GM12878 (cell line): ENCODE measurements at regions not wholly inside any gene's neighbourhood (a gene's known extent, or its start where the extent isn't known, plus 50 kb on each side); places are given as distances from the start of the nearest gene placed in this dataset.

Experiments used
- ATAC-seq: fragments of 200-7000 bp; cut with Tn5 transposase; 3 replicates; pipeline ENCODE4 v1.9.1; 2020; ENCODE audit warnings: mild to moderate bottlenecking, moderate library complexity
- BruUV-seq: library from RNA; stranded (reverse); fragments of 400-500 nt; replicated peaks from 2 replicates; lab custom pipeline; 2021; lab: Mats Ljungman, UMichigan
- CTCF ChIA-PET: fragments of 300-600 bp; sonication (Branson Sonifier 250); formaldehyde crosslinking; extraction: SDS; loops from one replicate; lab custom pipeline; 2021; ENCODE audit warnings: inconsistent platforms; lab: Yijun Ruan, JAX
- POLR2A ChIA-PET: fragments of 350-600 bp; formaldehyde crosslinking; extraction: SDS; loops from one replicate; lab custom pipeline; 2021; ENCODE audit warnings: inconsistent platforms; lab: Charles Lee
- RAD21 ChIA-PET: fragments of 300-600 bp; sonication (Branson Sonifier 250); formaldehyde crosslinking; loops from one replicate; lab custom pipeline; 2023; ENCODE audit warnings: antibody characterized with exemption; ENCODE audit not compliant: unreplicated experiment; lab: Charles Lee
- SMC1A ChIA-PET: fragments of 300-600 bp; sonication (Branson Sonifier 250); formaldehyde crosslinking; loops from one replicate; lab custom pipeline; 2023; ENCODE audit not compliant: unreplicated experiment, uncharacterized antibody; lab: Charles Lee
- DNase-seq: peaks from one replicate; pipeline ENCODE4 v3.0.0-alpha.2; 2011; ENCODE audit warnings: low read depth, low spot score
- FAIRE-seq: peaks from 3 replicates; lab custom pipeline; 2011; peaks lifted over from hg19 to GRCh38; lab: Jason Lieb, UNC
- H2AFZ ChIP-seq: 2 replicates; pipeline ENCODE4 v1.6.0; 2011; ENCODE audit warnings: low read depth, low read length, control low read depth; ENCODE audit not compliant: control insufficient read depth
- H3K27ac ChIP-seq: 2 replicates; pipeline ENCODE4 v1.5.1; 2011; ENCODE audit warnings: control low read depth; ENCODE audit not compliant: control insufficient read depth, insufficient read depth
- H3K27me3 ChIP-seq, 2 experiments: replicated peaks in 1 of 2; 2 replicates each; pipeline versions ENCODE4 v1.6.0 to v1.6.1; 2011; ENCODE audit warnings: low read length in 1 of 2; ENCODE audit not compliant: control insufficient read depth in 2 of 2, insufficient read depth in 2 of 2
- H3K36me3 ChIP-seq, 2 experiments: 2 replicates each; pipeline ENCODE4 v1.5.1; 2011; ENCODE audit warnings: low read length in 1 of 2; ENCODE audit not compliant: control insufficient read depth in 2 of 2, insufficient read depth in 2 of 2
- H3K4me1 ChIP-seq: 2 replicates; pipeline ENCODE4 v1.6.1; 2011; ENCODE audit warnings: mild to moderate bottlenecking, low read length, moderate library complexity, mixed read lengths; ENCODE audit not compliant: control insufficient read depth, insufficient read depth
- H3K4me2 ChIP-seq: 2 replicates; pipeline ENCODE4 v1.6.0; 2011; ENCODE audit warnings: control low read depth; ENCODE audit not compliant: control insufficient read depth, insufficient read depth
- H3K4me3 ChIP-seq: fragments of 200-600 bp; sonication (generic); 2 replicates; pipeline ENCODE4 v1.5.1; 2016
- H3K79me2 ChIP-seq: 2 replicates; pipeline ENCODE4 v1.6.0; 2011; ENCODE audit warnings: low read length; ENCODE audit not compliant: control insufficient read depth, insufficient read depth
- H3K9ac ChIP-seq: 2 replicates; pipeline ENCODE4 v1.8.0; 2011; ENCODE audit warnings: low read length, control low read depth, mixed read lengths; ENCODE audit not compliant: control insufficient read depth, insufficient read depth
- H3K9me3 ChIP-seq: replicated peaks from 3 replicates; pipeline ENCODE4 v1.5.1; 2011; ENCODE audit warnings: mild to moderate bottlenecking, low read length; ENCODE audit not compliant: control insufficient read depth, insufficient read depth
- H4K20me1 ChIP-seq: 2 replicates; pipeline ENCODE4 v1.6.0; 2011; ENCODE audit not compliant: control insufficient read depth, insufficient read depth
- ATF2 ChIP-seq: IDR thresholded peaks from 2 replicates; pipeline ENCODE4 v1.6.1; 2012; ENCODE audit warnings: low read length, inconsistent platforms
- ATF7 ChIP-seq: fragments of 450-650 bp; IDR thresholded peaks from 2 replicates; pipeline ENCODE4 v1.6.1; 2016; ENCODE audit warnings: low read depth, mild to moderate bottlenecking
- CBX5 ChIP-seq: sonication (generic); IDR thresholded peaks from 2 replicates; pipeline ENCODE4 v1.6.1; 2016; ENCODE audit warnings: low read depth, moderate library complexity, mild to moderate bottlenecking, inconsistent platforms
- JUND ChIP-seq: IDR thresholded peaks from 2 replicates; pipeline ENCODE4 v1.6.1; 2012; ENCODE audit warnings: low read depth, mild to moderate bottlenecking, low read length, improper control_type of control experiment, moderate library complexity
- RBBP5 ChIP-seq: fragments of 200-600 bp; sonication (generic); conservative IDR thresholded peaks from 2 replicates; pipeline ENCODE4 v1.6.1; 2016
- SMAD5 ChIP-seq: IDR thresholded peaks from 2 replicates; pipeline ENCODE4 v1.6.1; 2016; ENCODE audit warnings: antibody characterized with exemption, low read depth
- SMC3 ChIP-seq: IDR thresholded peaks from 2 replicates; pipeline ENCODE4 v1.6.1; 2011; ENCODE audit warnings: low read length, improper control_type of control experiment, borderline replicate concordance
- SPI1 ChIP-seq: IDR thresholded peaks from 2 replicates; pipeline ENCODE4 v1.6.1; 2011; ENCODE audit warnings: low read depth, mild to moderate bottlenecking, low read length, moderate library complexity, borderline replicate concordance; ENCODE audit not compliant: insufficient read depth
- WGBS: methylation state at CpG from one replicate; pipeline ENCODE4 v1.1.6; 2016; ENCODE audit warnings: low lambda C conversion rate; ENCODE audit not compliant: insufficient replicate concordance, insufficient coverage; ENCODE audit errors: missing lambda C conversion rate; 5-methylcytosine and 5-hydroxymethylcytosine counted together
- in situ Hi-C: fragments of 300-500 bp; cut with MboI; formaldehyde crosslinking; loops from 9 replicates; pipeline ENCODE4 v1.14.3; 2018; ENCODE audit warnings: mixed read lengths
- intact Hi-C: fragments of 100-400 bp; cut with micrococcal nuclease; formaldehyde crosslinking; loops from one replicate; pipeline ENCODE4 v1.14.2; 2022; ENCODE audit not compliant: unreplicated experiment
- TF ChIP-seq, protein P1 (sequence below): fragments of 450-650 bp; formaldehyde crosslinking; IDR thresholded peaks from 2 replicates; pipeline ENCODE4 v1.5.0; 2022; ENCODE audit warnings: mild to moderate bottlenecking, missing genetic modification characterization
- TF ChIP-seq, protein P2 (sequence below): fragments of 450-650 bp; IDR thresholded peaks from 2 replicates; pipeline ENCODE4 v1.6.1; 2018; ENCODE audit warnings: mild to moderate bottlenecking, low read depth, moderate library complexity; ENCODE audit not compliant: partially characterized antibody
- TF ChIP-seq, protein P3 (sequence below): IDR thresholded peaks from 2 replicates; pipeline ENCODE4 v1.6.1; 2012; ENCODE audit warnings: low read depth, low read length, improper control_type of control experiment
- TF ChIP-seq, protein P4 (sequence below): fragments of 450-650 bp; IDR thresholded peaks from 2 replicates; pipeline ENCODE4 v1.6.1; 2016; ENCODE audit warnings: mild to moderate bottlenecking

- FAIRE-seq, result no peak
- H3K79me2 ChIP-seq, result no peaks in the 10 kb centered on the region
- 17% methylated on average over 6 of the region's 6 CpGs for WGBS
- CTCF ChIA-PET, result interaction anchor here (1.2 kb wide), 1 partner anchor 42 kb away, joined by 3 read pairs; no protein-coding TSS in a partner anchor
- intact Hi-C loops, result no loop called here
- H3K4me1 ChIP-seq, result no peaks in the 10 kb centered on the region
- no peak for DNase-seq
- H2AFZ ChIP-seq, result no peak overlapping the region
- H3K9me3 ChIP-seq, result no peaks in the 10 kb centered on the region; the same call in 2 of the 3 replicates
- BruUV-seq, result no TSS peak
- POLR2A ChIA-PET, result no interaction called here
- RAD21 ChIA-PET, result no interaction called here
- no peak overlapping the region for H3K9ac ChIP-seq
- no peak overlapping the region for H3K4me3 ChIP-seq
- SMC1A ChIA-PET, result no interaction called here
- H3K4me2 ChIP-seq, result no peak overlapping the region
- H3K27me3 ChIP-seq, result no peaks in the 10 kb centered on the region; a peak in 1 of 4 replicates
- no peaks in the 10 kb centered on the region for H4K20me1 ChIP-seq
- ATAC-seq, result no peak
- no peak overlapping the region for H3K27ac ChIP-seq
- H3K36me3 ChIP-seq, result no peaks in the 10 kb centered on the region
- in situ Hi-C loops, result no loop called here
- TF ChIP-seq SMAD5 (no peak), RBBP5 (no peak), JUND (no peak), SPI1 (no peak), SMC3 (no peak), CBX5 (no peak), ATF2 (no peak), ATF7 (no peak)
- TF ChIP-seq, protein P1, sequence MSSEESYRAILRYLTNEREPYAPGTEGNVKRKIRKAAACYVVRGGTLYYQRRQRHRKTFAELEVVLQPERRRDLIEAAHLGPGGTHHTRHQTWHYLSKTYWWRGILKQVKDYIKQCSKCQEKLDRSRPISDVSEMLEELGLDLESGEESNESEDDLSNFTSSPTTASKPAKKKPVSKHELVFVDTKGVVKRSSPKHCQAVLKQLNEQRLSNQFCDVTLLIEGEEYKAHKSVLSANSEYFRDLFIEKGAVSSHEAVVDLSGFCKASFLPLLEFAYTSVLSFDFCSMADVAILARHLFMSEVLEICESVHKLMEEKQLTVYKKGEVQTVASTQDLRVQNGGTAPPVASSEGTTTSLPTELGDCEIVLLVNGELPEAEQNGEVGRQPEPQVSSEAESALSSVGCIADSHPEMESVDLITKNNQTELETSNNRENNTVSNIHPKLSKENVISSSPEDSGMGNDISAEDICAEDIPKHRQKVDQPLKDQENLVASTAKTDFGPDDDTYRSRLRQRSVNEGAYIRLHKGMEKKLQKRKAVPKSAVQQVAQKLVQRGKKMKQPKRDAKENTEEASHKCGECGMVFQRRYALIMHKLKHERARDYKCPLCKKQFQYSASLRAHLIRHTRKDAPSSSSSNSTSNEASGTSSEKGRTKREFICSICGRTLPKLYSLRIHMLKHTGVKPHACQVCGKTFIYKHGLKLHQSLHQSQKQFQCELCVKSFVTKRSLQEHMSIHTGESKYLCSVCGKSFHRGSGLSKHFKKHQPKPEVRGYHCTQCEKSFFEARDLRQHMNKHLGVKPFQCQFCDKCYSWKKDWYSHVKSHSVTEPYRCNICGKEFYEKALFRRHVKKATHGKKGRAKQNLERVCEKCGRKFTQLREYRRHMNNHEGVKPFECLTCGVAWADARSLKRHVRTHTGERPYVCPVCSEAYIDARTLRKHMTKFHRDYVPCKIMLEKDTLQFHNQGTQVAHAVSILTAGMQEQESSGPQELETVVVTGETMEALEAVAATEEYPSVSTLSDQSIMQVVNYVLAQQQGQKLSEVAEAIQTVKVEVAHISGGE, result no peak
- TF ChIP-seq, protein P2, sequence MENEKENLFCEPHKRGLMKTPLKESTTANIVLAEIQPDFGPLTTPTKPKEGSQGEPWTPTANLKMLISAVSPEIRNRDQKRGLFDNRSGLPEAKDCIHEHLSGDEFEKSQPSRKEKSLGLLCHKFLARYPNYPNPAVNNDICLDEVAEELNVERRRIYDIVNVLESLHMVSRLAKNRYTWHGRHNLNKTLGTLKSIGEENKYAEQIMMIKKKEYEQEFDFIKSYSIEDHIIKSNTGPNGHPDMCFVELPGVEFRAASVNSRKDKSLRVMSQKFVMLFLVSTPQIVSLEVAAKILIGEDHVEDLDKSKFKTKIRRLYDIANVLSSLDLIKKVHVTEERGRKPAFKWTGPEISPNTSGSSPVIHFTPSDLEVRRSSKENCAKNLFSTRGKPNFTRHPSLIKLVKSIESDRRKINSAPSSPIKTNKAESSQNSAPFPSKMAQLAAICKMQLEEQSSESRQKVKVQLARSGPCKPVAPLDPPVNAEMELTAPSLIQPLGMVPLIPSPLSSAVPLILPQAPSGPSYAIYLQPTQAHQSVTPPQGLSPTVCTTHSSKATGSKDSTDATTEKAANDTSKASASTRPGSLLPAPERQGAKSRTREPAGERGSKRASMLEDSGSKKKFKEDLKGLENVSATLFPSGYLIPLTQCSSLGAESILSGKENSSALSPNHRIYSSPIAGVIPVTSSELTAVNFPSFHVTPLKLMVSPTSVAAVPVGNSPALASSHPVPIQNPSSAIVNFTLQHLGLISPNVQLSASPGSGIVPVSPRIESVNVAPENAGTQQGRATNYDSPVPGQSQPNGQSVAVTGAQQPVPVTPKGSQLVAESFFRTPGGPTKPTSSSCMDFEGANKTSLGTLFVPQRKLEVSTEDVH, result no peak
- TF ChIP-seq, protein P3, sequence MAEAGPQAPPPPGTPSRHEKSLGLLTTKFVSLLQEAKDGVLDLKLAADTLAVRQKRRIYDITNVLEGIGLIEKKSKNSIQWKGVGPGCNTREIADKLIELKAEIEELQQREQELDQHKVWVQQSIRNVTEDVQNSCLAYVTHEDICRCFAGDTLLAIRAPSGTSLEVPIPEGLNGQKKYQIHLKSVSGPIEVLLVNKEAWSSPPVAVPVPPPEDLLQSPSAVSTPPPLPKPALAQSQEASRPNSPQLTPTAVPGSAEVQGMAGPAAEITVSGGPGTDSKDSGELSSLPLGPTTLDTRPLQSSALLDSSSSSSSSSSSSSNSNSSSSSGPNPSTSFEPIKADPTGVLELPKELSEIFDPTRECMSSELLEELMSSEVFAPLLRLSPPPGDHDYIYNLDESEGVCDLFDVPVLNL, result no peak
- TF ChIP-seq, protein P4, sequence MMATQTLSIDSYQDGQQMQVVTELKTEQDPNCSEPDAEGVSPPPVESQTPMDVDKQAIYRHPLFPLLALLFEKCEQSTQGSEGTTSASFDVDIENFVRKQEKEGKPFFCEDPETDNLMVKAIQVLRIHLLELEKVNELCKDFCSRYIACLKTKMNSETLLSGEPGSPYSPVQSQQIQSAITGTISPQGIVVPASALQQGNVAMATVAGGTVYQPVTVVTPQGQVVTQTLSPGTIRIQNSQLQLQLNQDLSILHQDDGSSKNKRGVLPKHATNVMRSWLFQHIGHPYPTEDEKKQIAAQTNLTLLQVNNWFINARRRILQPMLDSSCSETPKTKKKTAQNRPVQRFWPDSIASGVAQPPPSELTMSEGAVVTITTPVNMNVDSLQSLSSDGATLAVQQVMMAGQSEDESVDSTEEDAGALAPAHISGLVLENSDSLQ, result no peak
Observed at GRCh38 chr11:70646272-70647049, 248.1 kb downstream of the CTTN start.
